Pancreas (tissue), 10 donors: ENCODE measurements at regions not wholly inside any gene's neighbourhood (a gene's known extent, or its start where the extent isn't known, plus 50 kb on each side); places are given as distances from the start of the nearest gene placed in this dataset.
A peak's percentile ranks its signal among the peaks of the same experiment; 100 is the strongest.

Experiments used
- ATAC-seq, 4 donors: fragments of 200-7000 bp; cut with Tn5 transposase; one replicate each; pipeline versions ENCODE4 v1.8.0 to v1.9.1; 2020; ENCODE audit warnings: mild to moderate bottlenecking in 4 of 4, moderate library complexity in 4 of 4
- DNase-seq, 6 donors: peaks; one replicate each; pipeline ENCODE4 v3.0.0-alpha.2; 2020
- FAIRE-seq: peaks from 2 replicates; lab custom pipeline; 2012; peaks lifted over from hg19 to GRCh38; lab: Jason Lieb, UNC
- H3K27ac ChIP-seq, 4 donors: fragments of 200-600 bp; sonication (generic); 1 replicate in 3 of 4; 2 replicates in 1 of 4; pipeline versions ENCODE4 v1.5.0 to v1.8.0; 2020
- H3K27me3 ChIP-seq, 4 donors: fragments of 200-600 bp; one replicate each; pipeline ENCODE4 v1.8.0; 2021
- H3K36me3 ChIP-seq, 3 donors: fragments of 200-600 bp; sonication (generic) in 1 of 3; one replicate each; pipeline versions ENCODE4 v1.5.0 to v1.8.0; 2020 to 2021
- H3K4me1 ChIP-seq, 3 donors: fragments of 200-600 bp; one replicate each; pipeline ENCODE4 v1.8.0; 2021
- H3K4me3 ChIP-seq, 4 donors: fragments of 200-600 bp; sonication (generic) in 2 of 4; one replicate each; pipeline versions ENCODE4 v1.5.0 to v1.8.0; 2020 to 2021
- H3K9me3 ChIP-seq, 4 donors: fragments of 200-600 bp; one replicate each; pipeline ENCODE4 v1.8.0; 2021
- WGBS, 2 donors: extraction: QIAGEN DNeasy Blood & Tissue Kit; methylation state at CpG; one replicate each; pipeline ENCODE4 v1.1.7; 2013; 5-methylcytosine and 5-hydroxymethylcytosine counted together
- intact Hi-C, 3 donors: fragments of 100-400 bp; cut with DNase I; formaldehyde crosslinking; loops; one replicate each; pipeline versions ENCODE4 v1.11.1 to v1.14.2; 2022
- TF ChIP-seq, protein P1 (sequence below), 4 donors: fragments of 200-600 bp; sonication (generic) in 3 of 4; IDR thresholded peaks; one replicate each; pipeline versions ENCODE4 v1.5.0 to v1.8.0; 2021; ENCODE audit warnings: antibody characterized with exemption in 4 of 4
- donor health status: healthy with polysubstance abuse.
- donor health status: DM: no; HTN: no; CAD: no; lungs with moderate emphysema.
- donor health status: DM: no; HTN: no; CAD: no.
- donor health status: control.
- donor health status: control.
- donor health status: Bipolar disorder and iron deficiency.
- donor health status: DM: yes; HTN: yes; CAD: no.
- donor health status: DM: no; HTN: no; CAD: no.
- donor health status: DM: no; HTN: no; CAD: no.
- donor health status: DM: yes; HTN: yes; CAD: no.

DNA sequence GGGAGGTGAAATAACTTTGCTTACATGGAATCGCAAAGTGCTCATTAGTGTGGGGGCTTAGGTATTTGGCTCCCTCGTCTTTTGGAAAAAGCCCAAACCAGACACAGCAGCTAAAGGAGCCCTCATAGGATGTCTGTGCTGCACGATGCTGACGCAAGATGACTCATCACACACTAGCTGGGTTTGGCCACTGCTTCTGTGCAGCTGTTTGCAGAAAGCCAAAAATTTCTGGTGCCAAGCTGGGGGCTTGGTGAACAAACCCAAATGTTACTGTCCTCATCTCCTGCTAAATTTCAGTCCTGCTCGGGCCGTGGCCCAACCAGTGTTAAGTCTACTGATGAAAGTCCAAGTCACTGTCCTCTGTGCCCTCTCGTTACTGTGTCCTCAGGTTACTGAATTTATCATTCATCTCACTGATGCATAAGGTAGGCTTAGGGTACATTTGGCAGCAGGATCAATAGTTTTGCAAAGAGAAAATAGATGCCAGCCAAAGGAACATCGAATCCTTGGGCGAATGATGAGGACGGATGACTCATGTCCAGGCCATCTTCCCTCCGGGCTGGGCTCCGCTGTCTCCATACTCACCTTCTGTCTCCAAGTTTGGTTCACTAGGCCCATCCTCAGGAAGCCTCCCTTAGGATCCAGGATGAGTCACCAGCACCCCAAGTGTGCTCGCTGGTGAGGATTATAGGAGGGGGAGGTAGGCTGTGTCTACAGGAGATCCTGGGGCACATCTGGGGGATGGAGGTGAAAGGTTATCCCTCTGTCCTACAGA, 177.7 kb downstream of the ADSS2 start:
- Histone ChIP-seq H3K4me1 (no peaks in the 10 kb centered on the region), H3K4me3 (no peak overlapping the region), H3K27ac (no peak overlapping the region), H3K9me3 (no peaks in the 10 kb centered on the region), H3K27me3 (no peaks in the 10 kb centered on the region), H3K36me3 (no peaks in the 10 kb centered on the region)
- TF ChIP-seq, protein P1, sequence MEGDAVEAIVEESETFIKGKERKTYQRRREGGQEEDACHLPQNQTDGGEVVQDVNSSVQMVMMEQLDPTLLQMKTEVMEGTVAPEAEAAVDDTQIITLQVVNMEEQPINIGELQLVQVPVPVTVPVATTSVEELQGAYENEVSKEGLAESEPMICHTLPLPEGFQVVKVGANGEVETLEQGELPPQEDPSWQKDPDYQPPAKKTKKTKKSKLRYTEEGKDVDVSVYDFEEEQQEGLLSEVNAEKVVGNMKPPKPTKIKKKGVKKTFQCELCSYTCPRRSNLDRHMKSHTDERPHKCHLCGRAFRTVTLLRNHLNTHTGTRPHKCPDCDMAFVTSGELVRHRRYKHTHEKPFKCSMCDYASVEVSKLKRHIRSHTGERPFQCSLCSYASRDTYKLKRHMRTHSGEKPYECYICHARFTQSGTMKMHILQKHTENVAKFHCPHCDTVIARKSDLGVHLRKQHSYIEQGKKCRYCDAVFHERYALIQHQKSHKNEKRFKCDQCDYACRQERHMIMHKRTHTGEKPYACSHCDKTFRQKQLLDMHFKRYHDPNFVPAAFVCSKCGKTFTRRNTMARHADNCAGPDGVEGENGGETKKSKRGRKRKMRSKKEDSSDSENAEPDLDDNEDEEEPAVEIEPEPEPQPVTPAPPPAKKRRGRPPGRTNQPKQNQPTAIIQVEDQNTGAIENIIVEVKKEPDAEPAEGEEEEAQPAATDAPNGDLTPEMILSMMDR (IDR thresholded peaks at IDR 0.05): no peak
- FAIRE-seq (no peak), DNase-seq (peak in 3 of 6 donors; percentile 9 to 45 (median 18)), ATAC-seq (peak in 3 of 4 donors; percentile 53 to 78 (median 58))
- WGBS, 2 donors: 53 to 61% methylated on average over 13 of the region's 13 CpGs
- intact Hi-C loops: loop anchor here in 1 of 3 donors (10.0 kb wide), 1 partner anchor 569 kb away; no protein-coding TSS in a partner anchor

DNA sequence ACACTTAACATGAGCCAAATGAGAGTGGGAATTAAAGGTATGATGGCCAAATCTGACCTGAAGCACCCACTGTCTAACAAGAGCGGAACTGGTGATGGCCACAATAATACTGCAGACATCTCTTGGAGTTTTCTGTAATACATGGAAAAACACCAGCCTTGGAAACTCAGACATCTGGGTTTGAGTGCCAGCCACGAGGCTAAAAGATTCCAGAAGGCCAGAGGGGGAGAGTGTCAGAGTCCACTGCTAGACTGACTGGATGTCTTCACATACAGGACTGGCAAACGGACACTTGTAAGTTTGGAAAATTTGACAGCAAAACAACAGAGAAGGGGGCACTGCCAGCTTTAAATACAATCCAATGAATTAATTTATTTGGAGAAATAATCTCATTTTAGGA, 175.1 kb downstream of the ADSS2 start:
- no peak for FAIRE-seq

DNA sequence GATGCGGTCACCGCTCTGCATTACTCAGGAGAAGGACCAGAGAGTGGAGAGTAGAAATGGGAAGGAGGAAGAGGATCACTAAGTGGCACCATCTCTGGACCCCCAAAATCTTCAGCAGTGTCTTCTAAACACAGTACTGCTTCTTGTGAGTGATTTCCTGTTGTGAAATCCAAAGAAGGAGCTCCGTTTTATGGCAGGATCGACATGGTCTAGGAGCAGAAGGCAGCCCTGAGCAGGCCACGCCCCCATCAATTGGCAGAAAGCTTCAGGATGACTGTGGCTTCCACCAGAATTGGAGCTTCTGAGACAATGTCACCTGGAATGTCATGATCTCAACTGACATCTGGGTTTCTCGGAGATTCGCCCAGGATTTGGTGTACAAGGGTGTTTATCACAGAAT, 171.5 kb downstream of the ADSS2 start:
- TF ChIP-seq, protein P1 (IDR thresholded peaks at IDR 0.05): no peak
- 56 to 67% methylated on average over 7 of the region's 7 CpGs for WGBS, 2 donors
- FAIRE-seq: no peak
- H3K9me3 ChIP-seq: no peaks in the 10 kb centered on the region
- intact Hi-C loops: no loop called here
- no peak for ATAC-seq
- H3K4me3 ChIP-seq: no peak overlapping the region
- DNase-seq: no peak
- H3K27me3 ChIP-seq: no peaks in the 10 kb centered on the region
- no peaks in the 10 kb centered on the region for H3K36me3 ChIP-seq
- no peak overlapping the region for H3K27ac ChIP-seq
- no peaks in the 10 kb centered on the region for H3K4me1 ChIP-seq

More for the DNA sequence above, 175.1 kb downstream of the ADSS2 start:
- H3K9me3 ChIP-seq: no peaks in the 10 kb centered on the region
- no peaks in the 10 kb centered on the region for H3K27me3 ChIP-seq
- no peak overlapping the region for H3K4me3 ChIP-seq
- DNase-seq (no peak), ATAC-seq (no peak)
- intact Hi-C loops: loop anchor here in 1 of 3 donors (10.0 kb wide), 1 partner anchor 572 kb away; no protein-coding TSS in a partner anchor
- no peak overlapping the region for H3K27ac ChIP-seq
- H3K36me3 ChIP-seq: no peaks in the 10 kb centered on the region
- TF ChIP-seq, protein P1 (IDR thresholded peaks at IDR 0.05): no peak
- WGBS, 2 donors: 31 to 36% methylated on average over 3 of the region's 3 CpGs
- H3K4me1 ChIP-seq: no peaks in the 10 kb centered on the region

DNA sequence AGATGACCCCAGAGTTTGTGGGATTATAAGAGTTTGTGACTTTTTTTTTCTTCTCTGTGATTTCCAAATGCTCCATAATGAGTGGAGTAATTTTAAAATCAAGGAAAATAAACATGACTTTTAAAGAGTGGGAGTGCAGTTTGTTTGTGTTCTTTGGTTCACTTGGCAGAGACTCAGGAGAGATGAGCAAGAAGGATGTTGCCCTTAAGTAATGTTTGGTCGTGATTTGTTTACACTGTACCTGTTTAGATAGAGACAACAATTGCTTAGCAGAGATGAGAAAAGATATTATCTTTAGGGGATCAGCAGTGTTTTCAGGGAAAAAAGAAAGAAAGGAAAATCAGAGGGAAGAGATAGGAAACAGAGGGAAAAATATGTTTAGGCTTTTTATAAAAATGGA, 170.8 kb downstream of the ADSS2 start:
- Histone ChIP-seq H3K4me3 (no peak overlapping the region), H3K27ac (no peak overlapping the region), H3K9me3 (no peaks in the 10 kb centered on the region), H3K4me1 (no peaks in the 10 kb centered on the region), H3K36me3 (no peaks in the 10 kb centered on the region), H3K27me3 (no peaks in the 10 kb centered on the region)
- no peak for ATAC-seq
- intact Hi-C loops: no loop called here
- FAIRE-seq: no peak
- TF ChIP-seq, protein P1 (IDR thresholded peaks at IDR 0.05): no peak
- DNase-seq: no peak
- 11 to 18% methylated on average over 1 of the region's 1 CpG for WGBS, 2 donors

DNA sequence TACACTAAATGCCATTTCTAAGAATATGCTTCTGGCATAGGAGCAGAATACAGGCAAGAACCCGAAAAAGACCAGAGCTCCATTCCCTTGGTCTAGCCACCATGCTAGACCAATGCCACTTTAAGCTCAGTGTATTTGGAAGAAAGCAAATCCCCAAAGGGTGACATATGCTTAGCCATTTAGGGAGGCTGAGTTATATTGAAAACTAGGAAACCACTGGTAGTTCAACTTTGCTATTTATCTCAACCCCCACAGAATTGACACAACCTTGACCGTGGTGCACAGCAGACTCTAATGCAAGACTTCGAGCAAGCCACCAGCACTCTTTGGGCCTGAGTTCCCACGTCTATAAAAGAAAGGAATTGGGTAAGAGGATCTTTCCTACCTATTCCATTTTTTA, 167.9 kb downstream of the ADSS2 start:
- ATAC-seq (no peak), FAIRE-seq (no peak), DNase-seq (no peak)
- intact Hi-C loops: no loop called here
- H3K9me3 ChIP-seq: no peaks in the 10 kb centered on the region
- TF ChIP-seq, protein P1 (IDR thresholded peaks at IDR 0.05): no peak
- H3K4me1 ChIP-seq: no peaks in the 10 kb centered on the region
- H3K27ac ChIP-seq: no peak overlapping the region
- WGBS, 2 donors: 66 to 75% methylated on average over 4 of the region's 4 CpGs
- H3K36me3 ChIP-seq: no peaks in the 10 kb centered on the region
- no peak overlapping the region for H3K4me3 ChIP-seq
- H3K27me3 ChIP-seq: no peaks in the 10 kb centered on the region
